Activated CD4-positive, alpha-beta T cell treated with anti-CD3 and anti-CD28 coated beads, Interleukin-2, amount 10 ng/mL, durations not matched to agents 7 days and 5 days (primary cell): ENCODE measurements at regions not wholly inside any gene's neighbourhood (a gene's known extent, or its start where the extent isn't known, plus 50 kb on each side); places are given as distances from the start of the nearest gene placed in this dataset.
"Not testable (repeated sequence)": the region's sequence is repeated elsewhere in the genome, so short reads cannot be mapped to it uniquely, and the experiment has no call there.

Source experiments
- CTCF ChIA-PET: fragments of 350-600 bp; sonication (Branson Sonifier 250); formaldehyde crosslinking; loops from one replicate; lab custom pipeline; 2021; ENCODE audit warnings: antibody characterized with exemption; lab: Charles Lee
- POLR2A ChIA-PET: fragments of 350-600 bp; sonication (Branson Sonifier 250); formaldehyde crosslinking; loops from one replicate; lab custom pipeline; 2021; ENCODE audit warnings: antibody characterized with exemption; lab: Charles Lee
- DNase-seq: peaks from one replicate; pipeline ENCODE4 v3.0.0-alpha.2; 2020
- H3K27ac Mint-ChIP-seq: one replicate; pipeline ENCODE4 v1.8.0; 2021; ENCODE audit warnings: mild to moderate bottlenecking, moderate library complexity, mixed read lengths
- H3K27me3 Mint-ChIP-seq: one replicate; pipeline ENCODE4 v1.8.0; 2021; ENCODE audit warnings: mixed read lengths
- H3K36me3 Mint-ChIP-seq: one replicate; pipeline ENCODE4 v1.8.0; 2021; ENCODE audit warnings: low read depth, mixed read lengths
- H3K4me1 Mint-ChIP-seq: one replicate; pipeline ENCODE4 v1.8.0; 2021; ENCODE audit warnings: mixed read lengths
- H3K4me3 Mint-ChIP-seq: one replicate; pipeline ENCODE4 v1.8.0; 2021; ENCODE audit warnings: mild to moderate bottlenecking, moderate library complexity, mixed read lengths
- H3K9me3 Mint-ChIP-seq: one replicate; pipeline ENCODE4 v1.8.0; 2021; ENCODE audit warnings: mixed read lengths

DNA sequence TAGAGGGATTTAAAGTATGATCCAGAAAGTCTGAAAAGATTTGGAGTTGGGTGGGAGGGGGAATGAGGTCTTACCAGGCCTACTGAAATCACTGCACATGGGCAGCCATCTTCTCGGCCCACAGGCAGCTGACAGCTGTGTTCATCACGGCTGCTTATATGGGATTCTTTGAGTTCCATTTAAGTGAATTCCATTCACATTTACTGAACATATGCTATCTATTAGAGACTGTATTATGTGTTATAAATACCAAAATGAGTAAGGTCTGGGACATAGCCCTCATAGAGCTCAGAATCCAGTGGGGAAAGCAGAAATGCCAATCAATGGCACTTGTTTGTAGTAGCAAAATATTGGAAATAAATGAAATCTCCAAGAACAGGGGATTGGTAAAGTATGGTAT, 91.1 kb downstream of the TRIM42 start:
- POLR2A ChIA-PET: no interaction called here
- no peaks in the 10 kb centered on the region for H3K36me3 Mint-ChIP-seq
- CTCF ChIA-PET: no interaction called here

DNA sequence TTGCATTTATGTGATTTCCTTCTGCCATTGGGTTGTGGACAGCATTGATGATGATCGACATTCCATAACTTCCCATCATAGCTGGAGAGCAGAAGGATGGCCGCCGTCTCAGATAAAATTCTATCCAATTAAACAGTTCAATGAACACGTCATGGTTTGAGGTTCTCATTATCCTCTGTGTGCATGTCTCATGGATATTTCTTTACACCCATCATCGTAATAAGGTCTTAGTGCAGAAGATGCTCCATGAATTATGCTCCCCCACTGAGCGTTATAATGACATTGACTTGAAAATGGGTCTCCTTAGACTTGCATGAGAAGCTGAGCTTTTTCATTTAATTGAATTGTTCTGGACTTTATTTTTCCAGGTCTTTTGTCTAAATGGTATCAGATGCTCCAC, 92.1 kb downstream of the TRIM42 start:
- H3K27me3 Mint-ChIP-seq: no peaks in the 10 kb centered on the region
- no peak overlapping the region for H3K27ac Mint-ChIP-seq
- H3K9me3 Mint-ChIP-seq: no peaks in the 10 kb centered on the region
- CTCF ChIA-PET: no interaction called here
- DNase-seq: no peak
- H3K4me3 Mint-ChIP-seq: no peak overlapping the region
- no peaks in the 10 kb centered on the region for H3K36me3 Mint-ChIP-seq
- peaks cover 21% of the 10 kb centered on the region for H3K4me1 Mint-ChIP-seq
- POLR2A ChIA-PET: no interaction called here

More for the DNA sequence above, 91.1 kb downstream of the TRIM42 start:
- Mint-ChIP-seq H3K9me3 (no peaks in the 10 kb centered on the region), H3K4me3 (no peak overlapping the region), H3K4me1 (peaks cover 27% of the 10 kb centered on the region), H3K27me3 (peaks cover 5% of the 10 kb centered on the region), H3K27ac (no peak overlapping the region)
- no peak for DNase-seq

DNA sequence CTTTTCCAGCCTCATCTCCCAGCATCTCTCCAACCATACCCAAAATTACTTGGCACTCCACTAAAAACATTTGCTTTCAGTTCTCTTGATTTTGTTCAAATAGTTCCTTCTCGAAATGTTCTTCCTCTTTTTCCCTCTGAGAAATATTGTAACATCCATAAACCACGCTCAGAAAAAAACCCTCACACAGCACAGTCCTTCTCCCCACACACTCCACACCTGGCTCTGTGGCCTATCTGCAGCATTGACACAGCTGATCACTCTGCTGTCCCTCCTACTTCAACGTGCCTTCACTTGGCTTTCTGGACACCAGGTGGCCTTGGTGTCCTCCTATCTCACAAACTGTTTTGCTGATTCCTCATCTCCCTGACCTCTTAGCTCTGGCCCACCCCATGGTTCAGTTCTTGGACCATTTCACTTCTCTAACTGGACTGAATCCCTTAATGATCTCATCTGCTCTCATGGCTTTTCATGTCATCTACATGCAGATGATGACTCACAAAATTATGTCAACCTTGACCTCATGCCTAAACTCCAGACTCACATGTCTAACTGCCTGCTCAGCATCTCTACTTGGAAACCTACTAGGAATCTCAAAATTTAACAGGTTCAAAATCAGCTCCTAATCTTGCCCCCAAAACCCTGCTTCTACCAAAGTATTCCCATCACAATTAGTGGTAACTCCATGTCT, 93.3 kb downstream of the TRIM42 start:
- H3K9me3 Mint-ChIP-seq: peaks cover under 1% of the 10 kb centered on the region
- H3K4me3 Mint-ChIP-seq: no peak overlapping the region
- H3K36me3 Mint-ChIP-seq: no peaks in the 10 kb centered on the region
- no peaks in the 10 kb centered on the region for H3K27me3 Mint-ChIP-seq
- H3K4me1 Mint-ChIP-seq: peaks cover 11% of the 10 kb centered on the region
- no peak for DNase-seq
- H3K27ac Mint-ChIP-seq: no peak overlapping the region
- POLR2A ChIA-PET: no interaction called here
- CTCF ChIA-PET: no interaction called here

- no peak for DNase-seq
- peaks cover 7% of the 10 kb centered on the region for H3K9me3 Mint-ChIP-seq
- H3K36me3 Mint-ChIP-seq: peaks cover 2% of the 10 kb centered on the region
- ChIA-PET POLR2A (no interaction called here), CTCF (no interaction called here)
- H3K27me3 Mint-ChIP-seq: no peaks in the 10 kb centered on the region
- no peak overlapping the region for H3K27ac Mint-ChIP-seq
- H3K4me3 Mint-ChIP-seq: no peak overlapping the region
- H3K4me1 Mint-ChIP-seq: peaks cover 5% of the 10 kb centered on the region
Measured at GRCh38 chr3:140777631-140778233, 99.9 kb downstream of the TRIM42 start.

GRCh38 chr3:140791368-140791767, 113.5 kb downstream of the TRIM42 start:
- no peaks in the 10 kb centered on the region for H3K4me1 Mint-ChIP-seq
- POLR2A ChIA-PET: no interaction called here
- CTCF ChIA-PET: no interaction called here
- peaks cover 10% of the 10 kb centered on the region for H3K9me3 Mint-ChIP-seq
- no peak overlapping the region for H3K4me3 Mint-ChIP-seq
- H3K36me3 Mint-ChIP-seq: no peaks in the 10 kb centered on the region
- H3K27ac Mint-ChIP-seq: no peak overlapping the region
- DNase-seq: no peak
- H3K27me3 Mint-ChIP-seq: peaks cover 6% of the 10 kb centered on the region

DNA sequence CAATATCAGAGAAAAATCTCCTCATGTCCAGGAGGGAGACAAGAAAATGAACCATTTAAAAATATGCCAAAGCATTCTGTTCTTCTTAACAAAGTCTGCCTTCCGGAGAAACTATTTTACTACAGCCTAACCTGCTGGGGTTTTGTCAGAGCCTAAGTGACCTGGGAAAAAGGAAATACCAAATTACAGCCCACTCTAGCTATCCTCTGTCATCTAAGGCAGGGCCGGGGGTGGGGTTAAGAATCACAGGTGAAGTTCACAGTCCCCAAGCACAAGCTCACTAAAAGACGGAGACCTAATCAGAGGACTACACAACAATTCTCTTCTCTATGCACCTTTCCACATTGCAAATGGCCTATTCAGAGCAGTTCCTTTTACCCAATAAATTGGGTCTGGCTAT, 116.6 kb downstream of the TRIM42 start:
- Mint-ChIP-seq H3K4me3 (no peak overlapping the region), H3K36me3 (no peaks in the 10 kb centered on the region), H3K4me1 (no peaks in the 10 kb centered on the region), H3K27ac (no peak overlapping the region), H3K9me3 (peaks cover 7% of the 10 kb centered on the region), H3K27me3 (peaks cover 6% of the 10 kb centered on the region)
- no peak for DNase-seq
- ChIA-PET CTCF (no interaction called here), POLR2A (no interaction called here)

- H3K27ac Mint-ChIP-seq, H3K4me1 Mint-ChIP-seq, POLR2A ChIA-PET, H3K27me3 Mint-ChIP-seq, DNase-seq, H3K4me3 Mint-ChIP-seq, CTCF ChIA-PET, H3K36me3 Mint-ChIP-seq: not testable (repeated sequence)
- peaks cover 14% of the 10 kb centered on the region for H3K9me3 Mint-ChIP-seq
Measured at GRCh38 chr3:140802898-140803297, 125.0 kb downstream of the TRIM42 start.

- CTCF ChIA-PET: no interaction called here
- no peaks in the 10 kb centered on the region for H3K36me3 Mint-ChIP-seq
- no peaks in the 10 kb centered on the region for H3K4me1 Mint-ChIP-seq
- no peak overlapping the region for H3K27ac Mint-ChIP-seq
- no peaks in the 10 kb centered on the region for H3K9me3 Mint-ChIP-seq
- POLR2A ChIA-PET: no interaction called here
- no peak overlapping the region for H3K4me3 Mint-ChIP-seq
- H3K27me3 Mint-ChIP-seq: peaks cover 9% of the 10 kb centered on the region
- no peak for DNase-seq
Measured at GRCh38 chr3:140809316-140809715, 131.5 kb downstream of the TRIM42 start.

GRCh38 chr3:140816372-140817195, 125.1 kb upstream of the SLC25A36 start:
- no peak for DNase-seq
- Mint-ChIP-seq H3K27ac (no peak overlapping the region), H3K4me3 (no peak overlapping the region), H3K27me3 (peaks cover 4% of the 10 kb centered on the region), H3K36me3 (no peaks in the 10 kb centered on the region), H3K4me1 (no peaks in the 10 kb centered on the region), H3K9me3 (no peaks in the 10 kb centered on the region)
- CTCF ChIA-PET: no interaction called here
- POLR2A ChIA-PET: no interaction called here

DNA sequence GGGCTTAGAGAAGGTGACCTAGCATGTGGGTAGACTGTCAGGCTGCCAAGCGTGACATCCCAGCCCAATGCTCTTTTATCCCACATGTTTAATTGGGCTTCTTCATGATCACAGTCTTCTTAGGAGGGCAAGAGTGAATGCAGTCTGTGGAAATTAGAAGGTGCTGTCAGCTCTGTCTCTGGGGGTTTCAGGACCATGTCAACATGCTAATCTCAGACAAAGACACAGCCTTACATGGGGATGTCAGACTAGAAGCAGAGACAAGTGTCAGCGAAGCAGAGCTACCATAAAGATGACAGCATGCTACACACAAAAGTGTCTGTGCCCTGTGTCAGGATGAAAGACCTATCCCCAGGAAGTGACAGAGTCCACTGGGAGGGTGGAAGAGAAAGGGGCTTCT, 120.1 kb upstream of the SLC25A36 start:
- Mint-ChIP-seq H3K27me3 (peaks cover 2% of the 10 kb centered on the region), H3K9me3 (no peaks in the 10 kb centered on the region), H3K4me1 (no peaks in the 10 kb centered on the region), H3K27ac (no peak overlapping the region), H3K36me3 (no peaks in the 10 kb centered on the region), H3K4me3 (no peak overlapping the region)
- DNase-seq: no peak
- ChIA-PET POLR2A (no interaction called here), CTCF (no interaction called here)

- ChIA-PET CTCF (no interaction called here), POLR2A (no interaction called here)
- H3K4me3 Mint-ChIP-seq: no peak overlapping the region
- no peaks in the 10 kb centered on the region for H3K36me3 Mint-ChIP-seq
- H3K27ac Mint-ChIP-seq: no peak overlapping the region
- no peaks in the 10 kb centered on the region for H3K9me3 Mint-ChIP-seq
- no peak for DNase-seq
- H3K4me1 Mint-ChIP-seq: no peaks in the 10 kb centered on the region
- peaks cover 2% of the 10 kb centered on the region for H3K27me3 Mint-ChIP-seq
Measured at GRCh38 chr3:140822401-140823047, 119.1 kb upstream of the SLC25A36 start.

- CTCF ChIA-PET: no interaction called here
- Mint-ChIP-seq H3K4me1 (no peaks in the 10 kb centered on the region), H3K9me3 (no peaks in the 10 kb centered on the region), H3K4me3 (no peak overlapping the region), H3K27ac (no peak overlapping the region), H3K27me3 (peaks cover 2% of the 10 kb centered on the region), H3K36me3 (no peaks in the 10 kb centered on the region)
- POLR2A ChIA-PET: no interaction called here
- no peak for DNase-seq
Measured at GRCh38 chr3:140823106-140823505, 118.5 kb upstream of the SLC25A36 start.

DNA sequence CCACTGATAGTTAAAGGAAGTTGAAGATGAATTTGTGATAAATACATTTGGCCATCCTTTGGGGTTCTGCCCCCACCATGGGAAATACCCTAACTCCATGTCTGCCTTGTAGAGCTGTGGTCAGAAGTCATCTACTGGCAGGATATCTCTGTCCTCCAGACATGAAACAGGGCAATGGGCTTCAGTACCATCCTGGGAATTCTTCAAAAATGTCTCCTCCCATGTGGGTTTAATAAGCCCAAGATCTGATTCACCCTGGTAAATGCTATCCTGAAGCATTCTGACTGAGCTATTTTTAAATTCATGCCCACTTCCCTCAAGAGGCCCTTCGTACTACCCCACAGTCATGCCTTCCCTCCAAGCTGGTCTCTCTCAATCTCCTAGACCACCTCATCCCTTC, 113.7 kb upstream of the SLC25A36 start:
- H3K4me3 Mint-ChIP-seq: no peak overlapping the region
- DNase-seq: no peak
- H3K9me3 Mint-ChIP-seq: no peaks in the 10 kb centered on the region
- ChIA-PET CTCF (no interaction called here), POLR2A (no interaction called here)
- no peaks in the 10 kb centered on the region for H3K36me3 Mint-ChIP-seq
- H3K4me1 Mint-ChIP-seq: peaks cover 7% of the 10 kb centered on the region
- no peak overlapping the region for H3K27ac Mint-ChIP-seq
- peaks cover under 1% of the 10 kb centered on the region for H3K27me3 Mint-ChIP-seq
